Thyroid gland (tissue), 4 donors: ENCODE measurements at regions not wholly inside any gene's neighbourhood (a gene's known extent, or its start where the extent isn't known, plus 50 kb on each side); places are given as distances from the start of the nearest gene placed in this dataset.

Experiments used
- POLR2A ChIP-seq, 2 donors: fragments of 450-650 bp; IDR thresholded peaks; one replicate each; pipeline ENCODE4 v1.6.1; 2017; ENCODE audit warnings: antibody characterized with exemption in 2 of 2, mild to moderate bottlenecking in 2 of 2, moderate library complexity in 1 of 2
- TF ChIP-seq, protein P1 (sequence below), 6 experiments: fragments of 200-600 bp in 3 of 6; fragments of 450-650 bp in 3 of 6; sonication (generic) in 3 of 6; IDR thresholded peaks; one replicate each; pipeline ENCODE4 v1.5.1; 2016 to 2019; ENCODE audit warnings: antibody characterized with exemption in 6 of 6, mild to moderate bottlenecking in 2 of 6, inconsistent platforms in 1 of 6, moderate library complexity in 1 of 6

DNA sequence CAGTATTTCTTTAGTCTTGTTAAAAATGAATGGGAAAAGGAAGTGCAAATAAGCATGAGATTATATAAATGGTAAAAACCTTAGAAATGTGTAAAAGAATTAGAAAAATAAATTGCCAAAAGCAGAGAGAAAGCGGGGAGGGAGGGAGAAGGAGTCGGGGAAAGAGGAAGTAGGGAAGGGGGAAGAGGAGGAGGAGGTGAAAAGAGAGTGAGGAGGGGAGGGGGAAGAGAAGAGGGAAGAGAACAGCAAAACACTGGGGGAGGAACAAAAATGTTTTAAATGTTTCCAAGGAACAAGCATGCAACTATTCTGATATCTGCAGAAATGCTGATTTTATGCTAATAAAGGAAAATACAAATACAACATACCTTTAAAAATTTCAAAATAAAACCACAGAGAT lies 317.5 kb downstream of the PIK3R1 start:
- no peak for TF ChIP-seq POLR2A (IDR thresholded peaks at IDR 0.05)
- TF ChIP-seq, protein P1, sequence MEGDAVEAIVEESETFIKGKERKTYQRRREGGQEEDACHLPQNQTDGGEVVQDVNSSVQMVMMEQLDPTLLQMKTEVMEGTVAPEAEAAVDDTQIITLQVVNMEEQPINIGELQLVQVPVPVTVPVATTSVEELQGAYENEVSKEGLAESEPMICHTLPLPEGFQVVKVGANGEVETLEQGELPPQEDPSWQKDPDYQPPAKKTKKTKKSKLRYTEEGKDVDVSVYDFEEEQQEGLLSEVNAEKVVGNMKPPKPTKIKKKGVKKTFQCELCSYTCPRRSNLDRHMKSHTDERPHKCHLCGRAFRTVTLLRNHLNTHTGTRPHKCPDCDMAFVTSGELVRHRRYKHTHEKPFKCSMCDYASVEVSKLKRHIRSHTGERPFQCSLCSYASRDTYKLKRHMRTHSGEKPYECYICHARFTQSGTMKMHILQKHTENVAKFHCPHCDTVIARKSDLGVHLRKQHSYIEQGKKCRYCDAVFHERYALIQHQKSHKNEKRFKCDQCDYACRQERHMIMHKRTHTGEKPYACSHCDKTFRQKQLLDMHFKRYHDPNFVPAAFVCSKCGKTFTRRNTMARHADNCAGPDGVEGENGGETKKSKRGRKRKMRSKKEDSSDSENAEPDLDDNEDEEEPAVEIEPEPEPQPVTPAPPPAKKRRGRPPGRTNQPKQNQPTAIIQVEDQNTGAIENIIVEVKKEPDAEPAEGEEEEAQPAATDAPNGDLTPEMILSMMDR (IDR thresholded peaks at IDR 0.05): no peak
